Fibroblast of the aortic adventitia (primary cell): ENCODE measurements at regions not wholly inside any gene's neighbourhood (a gene's known extent, or its start where the extent isn't known, plus 50 kb on each side); places are given as distances from the start of the nearest gene placed in this dataset.

Source experiments
- DNase-seq: peaks from one replicate; pipeline ENCODE4 v3.0.0-alpha.2; 2010; ENCODE audit warnings: low read depth
- H3K4me3 ChIP-seq: 2 replicates; pipeline ENCODE4 v1.5.1; 2011; ENCODE audit warnings: low read depth, mild to moderate bottlenecking, control low read depth, low read length, moderate library complexity
- TF ChIP-seq, protein P1 (sequence below): IDR thresholded peaks from 2 replicates; pipeline ENCODE4 v1.5.1; 2011; ENCODE audit warnings: mild to moderate bottlenecking, low read length, control low read depth, inconsistent platforms; ENCODE audit not compliant: insufficient read depth

DNA sequence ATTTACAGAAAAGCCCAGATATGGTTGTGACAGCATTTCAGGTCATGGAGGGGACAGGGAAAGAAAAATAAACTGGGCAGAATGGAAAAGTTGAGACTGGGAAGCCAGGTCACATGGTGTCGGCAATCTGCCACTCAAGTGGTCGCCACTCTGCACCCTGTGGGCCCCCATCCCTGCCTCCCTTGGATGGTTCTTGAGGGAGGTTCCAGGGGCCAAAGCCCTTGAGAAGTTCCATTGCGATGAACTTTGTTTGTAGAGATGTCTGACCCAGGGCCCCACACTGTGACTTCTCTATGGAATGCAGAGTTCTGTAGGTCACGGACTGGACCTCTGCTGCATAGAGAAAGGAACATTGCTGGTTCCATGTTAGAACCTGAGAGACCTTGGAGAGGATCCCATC, 105.7 kb upstream of the SLC14A2 start:
- DNase-seq, result no peak
- TF ChIP-seq, protein P1, sequence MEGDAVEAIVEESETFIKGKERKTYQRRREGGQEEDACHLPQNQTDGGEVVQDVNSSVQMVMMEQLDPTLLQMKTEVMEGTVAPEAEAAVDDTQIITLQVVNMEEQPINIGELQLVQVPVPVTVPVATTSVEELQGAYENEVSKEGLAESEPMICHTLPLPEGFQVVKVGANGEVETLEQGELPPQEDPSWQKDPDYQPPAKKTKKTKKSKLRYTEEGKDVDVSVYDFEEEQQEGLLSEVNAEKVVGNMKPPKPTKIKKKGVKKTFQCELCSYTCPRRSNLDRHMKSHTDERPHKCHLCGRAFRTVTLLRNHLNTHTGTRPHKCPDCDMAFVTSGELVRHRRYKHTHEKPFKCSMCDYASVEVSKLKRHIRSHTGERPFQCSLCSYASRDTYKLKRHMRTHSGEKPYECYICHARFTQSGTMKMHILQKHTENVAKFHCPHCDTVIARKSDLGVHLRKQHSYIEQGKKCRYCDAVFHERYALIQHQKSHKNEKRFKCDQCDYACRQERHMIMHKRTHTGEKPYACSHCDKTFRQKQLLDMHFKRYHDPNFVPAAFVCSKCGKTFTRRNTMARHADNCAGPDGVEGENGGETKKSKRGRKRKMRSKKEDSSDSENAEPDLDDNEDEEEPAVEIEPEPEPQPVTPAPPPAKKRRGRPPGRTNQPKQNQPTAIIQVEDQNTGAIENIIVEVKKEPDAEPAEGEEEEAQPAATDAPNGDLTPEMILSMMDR, result no peak
- H3K4me3 ChIP-seq, result no peak overlapping the region

DNA sequence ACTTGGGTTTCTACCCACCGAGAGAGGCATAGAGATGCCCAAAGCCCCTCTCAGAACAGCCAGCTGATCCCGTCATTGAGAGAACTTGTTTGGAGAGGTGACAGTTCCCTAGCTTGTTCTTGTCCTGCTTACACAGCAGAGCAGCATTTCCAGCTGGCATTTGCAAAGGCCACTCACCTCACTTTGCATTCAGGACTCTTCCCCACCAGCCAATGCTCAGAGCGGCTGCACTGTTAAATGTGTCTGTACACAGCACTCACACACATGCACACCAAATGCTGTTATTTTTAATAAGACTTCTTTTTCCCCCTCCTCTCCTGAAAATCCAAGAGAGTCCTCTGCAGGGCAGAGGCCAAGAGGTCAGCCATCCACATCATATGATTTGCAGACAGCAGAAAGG, 104.6 kb upstream of the SLC14A2 start:
- TF ChIP-seq, protein P1, result no peak
- no peak overlapping the region for H3K4me3 ChIP-seq
- no peak for DNase-seq

DNA sequence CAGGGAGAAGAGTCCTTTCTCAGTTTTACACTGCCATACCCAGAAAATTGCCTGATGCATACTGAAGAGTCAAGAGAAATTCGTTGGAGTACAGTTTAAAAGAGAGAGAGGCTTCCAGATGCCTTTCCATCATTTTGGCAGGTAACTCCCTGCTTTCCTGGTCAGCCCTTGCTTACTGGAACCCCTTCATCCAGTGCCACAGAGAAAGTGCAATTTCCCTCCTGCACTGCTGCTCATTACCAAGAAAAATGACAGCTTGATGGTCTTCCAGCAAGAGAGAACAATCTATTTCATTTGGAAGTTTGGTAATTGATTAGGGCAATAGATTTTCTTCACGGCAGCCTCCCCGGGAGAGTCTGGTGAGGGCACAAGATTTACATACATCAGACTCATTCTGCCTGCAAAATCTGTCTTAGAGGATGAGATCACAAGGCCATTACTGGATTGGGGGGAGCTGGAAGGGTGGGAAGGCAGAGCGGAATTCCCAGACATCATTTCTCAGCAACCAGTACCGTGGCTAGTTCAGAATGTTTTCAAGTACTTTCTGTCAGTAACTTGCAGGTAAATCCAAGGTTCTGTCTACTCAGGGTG, 102.8 kb upstream of the SLC14A2 start:
- no peak for DNase-seq
- H3K4me3 ChIP-seq, result no peak overlapping the region
- TF ChIP-seq, protein P1, result no peak

DNA sequence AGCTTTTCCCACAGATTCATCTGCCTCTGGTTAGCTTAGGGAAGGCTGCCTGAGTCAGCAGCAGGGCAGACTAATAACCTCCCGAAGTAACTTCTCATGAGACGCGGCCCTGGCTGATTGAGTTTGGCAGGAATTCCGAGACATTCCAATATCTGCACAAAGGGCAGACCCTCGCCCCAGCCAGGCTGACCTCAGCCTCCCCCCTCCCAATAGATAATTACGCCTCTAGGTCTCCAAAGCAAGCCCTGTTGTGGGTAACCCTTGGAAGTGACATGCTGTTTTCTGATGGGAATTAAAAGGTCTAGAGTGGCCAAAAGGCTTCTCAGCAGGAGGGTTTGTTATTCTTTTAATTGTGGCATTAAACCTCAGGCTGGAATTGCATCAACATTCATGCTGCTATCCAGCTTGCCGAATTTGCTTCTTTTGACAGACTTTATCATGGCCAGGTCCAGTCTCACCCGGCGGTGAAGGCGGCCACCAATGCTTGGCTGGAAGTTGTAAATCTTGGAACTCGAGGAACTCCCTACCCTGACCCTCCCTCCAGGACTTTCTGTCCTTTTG, 98.0 kb upstream of the SLC14A2 start:
- DNase-seq, result peak; percentile 67
- TF ChIP-seq, protein P1, result no peak
- H3K4me3 ChIP-seq, result no peak overlapping the region

DNA sequence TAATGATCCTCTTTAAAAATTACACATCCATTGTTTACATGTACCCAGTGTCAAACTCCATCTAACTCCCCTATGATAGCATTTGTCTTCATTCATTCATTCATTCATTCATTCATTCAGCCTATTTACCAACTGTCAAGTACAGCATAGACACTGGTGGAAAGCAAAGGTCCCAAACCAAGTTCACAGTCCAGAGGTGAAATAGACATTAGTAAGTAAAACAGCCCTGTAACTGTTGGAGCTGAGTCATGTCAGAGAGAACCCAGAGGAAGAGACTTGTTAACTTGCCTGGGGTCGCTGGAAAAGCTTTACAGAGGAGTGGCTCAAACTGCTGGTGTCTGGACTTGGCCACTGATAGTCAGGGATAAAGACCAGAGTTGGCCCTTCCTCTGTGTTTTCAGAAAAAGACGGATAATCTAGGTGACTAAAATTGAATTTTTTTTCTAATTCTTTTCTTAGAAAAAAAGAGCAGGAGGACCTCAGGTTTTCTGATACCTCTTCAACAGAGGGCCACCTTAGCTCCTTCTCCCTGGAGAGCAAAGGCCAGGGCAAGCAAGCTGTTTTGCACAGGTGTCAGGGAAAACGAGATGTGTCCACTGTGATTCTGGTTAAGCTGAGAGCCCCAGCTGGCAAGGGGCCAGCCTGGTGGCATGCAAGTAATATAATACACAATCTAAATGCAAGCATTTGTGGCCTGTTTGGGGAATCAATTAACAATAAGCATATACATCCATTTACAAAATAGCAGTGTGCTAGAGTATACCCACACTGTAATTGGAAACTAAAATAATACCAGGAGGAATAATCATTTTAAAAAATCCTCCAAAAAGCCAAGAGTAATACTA, 96.7 kb upstream of the SLC14A2 start:
- TF ChIP-seq, protein P1, result no peak

DNA sequence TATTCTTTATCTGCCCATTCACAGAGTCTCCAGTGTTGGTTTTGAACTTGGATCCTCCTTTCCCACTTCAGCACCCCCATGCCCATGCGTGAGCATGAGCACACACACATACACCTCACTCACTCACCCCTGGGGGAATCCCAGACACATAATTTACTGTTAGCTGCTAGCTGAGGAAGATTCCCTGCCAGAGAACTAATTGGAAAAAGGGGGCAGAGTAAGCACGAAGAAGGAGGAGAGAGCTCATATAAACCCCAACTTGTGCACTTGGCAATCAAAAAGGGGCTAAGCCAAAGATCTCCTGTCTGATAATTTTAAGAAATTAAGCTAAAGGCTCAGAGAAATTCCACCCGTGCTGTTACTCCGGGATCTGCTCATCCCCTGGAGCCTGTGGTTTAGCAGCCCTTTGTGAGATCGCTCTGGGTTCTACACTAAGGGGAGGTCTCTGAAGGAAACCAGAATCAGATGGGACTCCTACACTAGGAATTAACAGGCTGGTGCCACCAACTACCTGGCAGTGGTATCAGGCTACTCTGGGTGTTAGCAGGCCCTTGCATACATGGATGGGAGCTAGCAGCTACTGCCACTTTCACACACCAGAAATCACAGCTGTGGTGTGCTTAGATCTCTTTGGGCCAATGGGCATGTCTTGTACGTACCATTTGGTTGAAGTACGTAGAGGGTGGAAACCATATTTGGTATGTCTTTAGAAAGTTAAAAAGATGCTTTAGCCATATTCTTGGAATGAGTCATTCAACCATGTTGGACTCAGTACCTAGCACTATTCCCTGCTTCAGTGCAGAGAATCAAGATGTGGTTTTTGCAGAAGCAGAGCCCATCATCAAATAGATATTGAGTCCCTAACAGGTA, 95.6 kb upstream of the SLC14A2 start:
- no peak overlapping the region for H3K4me3 ChIP-seq
- DNase-seq, result peak; percentile 35
- TF ChIP-seq, protein P1, result no peak

More for the DNA sequence above, 96.7 kb upstream of the SLC14A2 start:
- H3K4me3 ChIP-seq, result no peak overlapping the region
- no peak for DNase-seq
